Neural cell (in vitro differentiated cells): ENCODE measurements at regions not wholly inside any gene's neighbourhood (a gene's known extent, or its start where the extent isn't known, plus 50 kb on each side); places are given as distances from the start of the nearest gene placed in this dataset.

ENCODE experiments used
- CTCF ChIP-seq: fragments of 450-650 bp; IDR thresholded peaks from 2 replicates; pipeline ENCODE4 v1.5.1; 2014; ENCODE audit warnings: antibody characterized with exemption, mild to moderate bottlenecking, moderate library complexity; ENCODE audit not compliant: poor library complexity, severe bottlenecking
- EP300 ChIP-seq: fragments of 450-650 bp; conservative IDR thresholded peaks from 2 replicates; pipeline ENCODE4 v1.6.1; 2014; ENCODE audit warnings: antibody characterized with exemption, mild to moderate bottlenecking, moderate library complexity; ENCODE audit not compliant: poor library complexity, severe bottlenecking
- EZH2 ChIP-seq: fragments of 200-600, 300-800 bp; shearing (Covaris generic), sonication (generic); IDR thresholded peaks from 2 replicates; pipeline ENCODE4 v1.6.1; 2014; ENCODE audit warnings: antibody characterized with exemption, low read length, borderline replicate concordance, mild to moderate bottlenecking; ENCODE audit not compliant: insufficient read depth, poor library complexity, severe bottlenecking
- MXI1 ChIP-seq: fragments of 450-650 bp; conservative IDR thresholded peaks from 2 replicates; pipeline ENCODE4 v1.6.1; 2014; ENCODE audit warnings: antibody characterized with exemption, mild to moderate bottlenecking; ENCODE audit not compliant: poor library complexity, severe bottlenecking
- POLR2AphosphoS5 ChIP-seq: IDR thresholded peaks from 2 replicates; pipeline ENCODE4 v1.6.1; 2012
- RAD21 ChIP-seq: fragments of 450-650 bp; conservative IDR thresholded peaks from 2 replicates; pipeline ENCODE4 v1.6.1; 2014; ENCODE audit warnings: antibody characterized with exemption, mild to moderate bottlenecking, moderate library complexity
- REST ChIP-seq: IDR thresholded peaks from 2 replicates; pipeline ENCODE4 v1.6.1; 2012; ENCODE audit warnings: borderline replicate concordance
- SMC3 ChIP-seq: fragments of 450-650 bp; conservative IDR thresholded peaks from 2 replicates; pipeline ENCODE4 v1.6.1; 2014; ENCODE audit warnings: antibody characterized with exemption, mild to moderate bottlenecking, moderate library complexity; ENCODE audit not compliant: poor library complexity
- TAF1 ChIP-seq: IDR thresholded peaks from 2 replicates; pipeline ENCODE4 v1.6.1; 2012; ENCODE audit warnings: low read depth

GRCh38 chr11:97537407-97538150 lies 1147.8 kb downstream of the JRKL start:
- TF ChIP-seq CTCF, result no peak
- TF ChIP-seq EZH2, result no peak
- no peak for TF ChIP-seq TAF1
- no peak for TF ChIP-seq EP300
- no peak for TF ChIP-seq POLR2AphosphoS5
- TF ChIP-seq REST, result no peak
- no peak for TF ChIP-seq RAD21
- TF ChIP-seq MXI1, result no peak
- no peak for TF ChIP-seq SMC3
